SKM-1 treated with dmso at 0.1 percent for 144 hours (cell line): ENCODE measurements at regions not wholly inside any gene's neighbourhood (a gene's known extent, or its start where the extent isn't known, plus 50 kb on each side); places are given as distances from the start of the nearest gene placed in this dataset.
"Not testable (repeated sequence)": the region's sequence is repeated elsewhere in the genome, so short reads cannot be mapped to it uniquely, and the experiment has no call there.

Experiments
- DNase-seq: peaks from one replicate; lab custom pipeline; 2025; ENCODE audit not compliant: unreplicated experiment; lab: John Stamatoyannopoulos, UW

DNA sequence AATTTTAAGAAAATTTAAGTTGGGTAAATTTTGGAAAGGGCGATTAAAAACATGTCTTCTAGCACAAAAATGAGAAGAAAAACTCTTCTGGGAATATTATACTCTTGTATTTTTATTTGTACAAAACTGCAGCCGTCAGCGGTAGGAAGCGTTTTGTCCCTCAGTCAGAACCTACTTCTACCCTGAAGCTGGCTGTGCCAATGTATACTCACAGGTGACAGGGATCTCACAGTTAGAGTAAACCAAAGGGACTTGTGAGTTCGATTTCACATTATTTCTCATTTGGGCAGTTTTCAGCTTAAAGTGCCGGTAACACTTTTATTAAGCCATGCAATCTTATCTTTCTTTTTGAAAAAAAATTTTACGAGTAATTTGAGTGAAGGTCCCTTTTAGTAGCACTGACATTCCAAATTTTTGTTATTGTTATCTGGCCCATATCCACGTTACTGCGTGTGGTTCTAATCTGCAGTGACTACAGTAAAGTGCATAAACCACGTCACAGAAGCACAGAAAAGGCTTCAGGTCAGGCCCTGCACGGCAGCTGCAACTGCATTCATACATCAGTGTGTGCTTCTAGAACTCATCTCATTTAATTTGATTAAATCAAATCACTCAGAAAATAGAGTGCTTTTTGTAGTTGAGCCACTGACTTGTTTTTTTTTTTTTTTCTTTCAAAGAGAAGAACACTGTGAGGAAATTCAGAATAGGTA, 387.3 kb downstream of the LIG4 start:
- no peak for DNase-seq

DNA sequence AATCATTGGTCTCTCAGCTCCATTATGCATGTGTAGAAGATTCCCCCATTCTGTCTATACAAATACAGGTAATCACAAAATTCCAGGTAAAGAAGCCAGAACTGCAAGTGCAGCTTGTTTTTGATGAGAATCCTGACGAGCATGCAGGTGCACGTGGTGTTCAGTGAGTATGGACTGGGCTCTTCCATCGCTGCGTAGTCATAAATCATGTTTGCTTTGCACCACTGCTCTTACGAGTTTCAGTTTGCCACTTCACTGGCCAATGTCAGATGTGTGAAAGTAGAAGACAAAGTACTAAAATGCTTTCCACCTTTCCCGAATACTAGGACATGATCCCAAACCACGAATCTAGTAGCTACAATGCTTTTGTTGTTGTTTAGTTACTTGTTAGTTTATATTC, 390.7 kb downstream of the LIG4 start:
- DNase-seq: no peak

DNA sequence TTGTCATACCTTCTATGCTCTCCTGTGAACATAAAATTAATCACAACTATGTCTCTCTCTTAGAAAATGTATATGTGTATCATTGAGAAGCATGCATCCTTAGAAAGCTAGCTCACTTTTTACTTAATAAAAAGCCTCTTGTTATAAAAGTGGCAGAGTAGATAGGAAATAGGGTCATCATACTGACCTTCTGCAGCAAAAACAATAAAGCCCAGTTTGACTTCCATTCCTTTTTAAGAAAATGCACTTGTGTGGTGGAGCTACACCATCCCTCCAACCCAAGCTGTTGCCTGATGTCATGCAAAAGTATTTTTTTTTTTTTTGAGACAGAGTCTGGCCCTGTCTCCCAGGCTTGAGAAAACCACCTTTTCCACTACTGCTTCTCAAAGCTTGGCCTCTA, 393.3 kb downstream of the LIG4 start:
- no peak for DNase-seq

- DNase-seq: no peak
Measured at GRCh38 chr13:107821492-107821891, 393.8 kb downstream of the LIG4 start.

GRCh38 chr13:107819071-107819470, 396.3 kb downstream of the LIG4 start:
- no peak for DNase-seq

GRCh38 chr13:107817647-107818287, 397.6 kb downstream of the LIG4 start:
- no peak for DNase-seq

- no peak for DNase-seq
Measured at GRCh38 chr13:107812014-107812412, 403.3 kb downstream of the LIG4 start.

DNA sequence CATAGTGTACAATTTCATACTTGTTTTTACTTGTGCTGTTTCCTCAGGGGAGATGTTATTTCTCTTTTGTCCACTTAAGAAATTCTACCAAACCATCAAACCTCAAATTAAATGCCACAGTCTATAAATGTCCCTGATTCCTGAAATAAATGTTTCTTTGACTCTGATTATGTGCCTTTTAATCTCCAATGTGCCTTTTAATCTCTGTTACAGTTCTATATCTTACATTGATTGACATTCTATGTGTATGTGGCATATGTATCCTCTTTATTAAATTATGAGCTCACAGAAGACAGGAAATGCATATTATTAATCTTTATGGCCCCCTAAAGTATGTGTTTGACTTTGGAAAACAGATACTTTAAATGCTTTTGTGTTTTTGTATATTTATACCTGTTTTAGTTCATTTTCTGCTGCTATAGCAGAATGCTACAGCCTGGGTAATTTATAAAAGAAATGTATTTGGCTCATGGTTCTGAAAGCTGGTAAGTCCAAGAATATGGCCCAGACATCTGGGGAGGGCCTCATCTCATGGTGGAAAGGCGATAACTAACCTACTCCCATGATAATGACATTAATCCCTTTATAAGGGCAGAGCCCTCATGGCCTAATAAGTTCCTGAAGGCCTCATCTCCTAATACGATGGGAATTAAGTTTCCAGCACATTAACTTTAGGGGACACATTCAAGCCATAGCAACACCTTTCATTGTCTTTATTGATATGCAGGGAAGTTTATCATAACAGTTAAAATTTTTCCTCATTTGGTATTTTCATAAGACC, 403.9 kb downstream of the LIG4 start:
- no peak for DNase-seq

GRCh38 chr13:107809125-107809524, 406.2 kb downstream of the LIG4 start:
- no peak for DNase-seq

DNA sequence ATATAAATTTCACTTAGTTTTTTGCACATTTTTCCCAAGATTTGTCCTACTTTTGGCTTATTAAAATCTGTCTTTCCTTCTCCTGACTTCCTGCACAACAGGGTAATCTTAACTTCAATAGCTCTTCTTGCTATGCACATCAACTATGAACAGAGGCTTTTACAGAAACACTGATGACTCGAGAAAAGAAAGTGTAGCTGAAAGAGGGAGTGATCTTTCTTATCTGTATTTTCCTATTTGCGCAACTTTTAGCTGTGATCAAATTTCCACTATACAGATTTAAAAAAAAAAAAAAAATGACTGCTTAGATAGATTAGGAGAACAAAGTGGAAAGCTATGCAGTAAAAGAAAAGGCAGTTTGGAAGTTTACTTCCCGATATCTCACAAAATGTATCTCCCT, 406.9 kb downstream of the LIG4 start:
- DNase-seq: no peak

GRCh38 chr13:107807306-107808073, 407.8 kb downstream of the LIG4 start:
- DNase-seq: no peak

DNA sequence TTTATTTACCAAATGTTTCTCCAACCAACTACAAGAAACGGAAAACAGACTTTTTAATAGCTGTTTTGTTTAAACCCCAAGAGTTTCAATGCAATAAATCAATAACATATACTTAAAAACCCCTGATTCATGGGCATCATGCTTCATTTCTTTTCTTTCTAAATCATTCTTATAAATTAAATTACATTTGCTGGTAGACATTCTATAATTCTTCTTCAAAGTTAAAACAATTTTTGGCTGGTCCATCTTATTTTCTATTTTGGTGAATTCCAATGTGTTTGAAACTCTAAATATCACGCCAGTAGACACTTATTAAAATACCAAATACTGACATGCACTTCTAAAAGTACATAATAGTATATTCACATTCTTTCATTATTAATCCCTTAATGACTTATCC, 408.6 kb downstream of the LIG4 start:
- no peak for DNase-seq

- no peak for DNase-seq
Measured at GRCh38 chr13:107803822-107804495, 411.4 kb downstream of the LIG4 start.

DNA sequence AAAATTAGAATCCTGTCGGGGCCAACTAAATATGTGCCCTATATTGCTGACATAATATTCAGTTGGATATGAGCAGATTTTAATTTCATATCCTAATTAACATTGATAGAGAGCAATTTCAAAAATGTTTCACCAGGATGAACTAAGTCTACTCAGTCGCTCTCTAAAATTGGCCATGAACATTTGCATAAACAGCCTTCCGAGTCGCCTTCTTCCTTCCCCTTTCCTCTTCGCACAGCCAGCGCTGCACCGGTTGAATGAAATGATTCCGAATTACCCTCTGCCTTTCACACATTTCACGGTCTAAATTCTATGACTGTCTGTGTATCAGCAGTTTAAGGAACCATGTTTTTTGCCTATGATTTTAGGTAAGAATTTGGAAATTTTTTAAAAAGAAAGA, 413.7 kb downstream of the LIG4 start:
- DNase-seq: no peak

GRCh38 chr13:107799001-107799400, 416.3 kb downstream of the LIG4 start:
- no peak for DNase-seq

DNA sequence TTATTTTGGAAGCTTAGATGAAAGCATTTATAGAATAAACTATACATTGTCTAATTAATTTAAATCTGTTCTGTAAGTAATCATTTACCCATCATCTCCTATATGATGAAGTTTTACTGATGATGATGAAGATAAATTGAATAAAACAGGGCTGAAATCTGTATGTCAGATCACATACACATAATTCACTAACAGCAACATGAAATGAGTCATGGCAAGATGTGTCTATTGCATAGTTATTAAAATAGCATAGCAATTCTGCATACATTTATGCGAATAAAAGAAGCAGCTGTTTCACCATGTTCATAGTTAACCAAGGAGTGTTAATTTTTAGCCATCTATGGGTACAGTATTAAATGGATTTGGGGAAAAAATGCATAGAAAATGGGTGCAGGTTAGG, 424.9 kb downstream of the LIG4 start:
- no peak for DNase-seq

GRCh38 chr13:107788464-107789165, 426.7 kb downstream of the LIG4 start:
- DNase-seq: no peak

GRCh38 chr13:107782646-107783045, 432.7 kb downstream of the LIG4 start:
- DNase-seq: not testable (repeated sequence)

DNA sequence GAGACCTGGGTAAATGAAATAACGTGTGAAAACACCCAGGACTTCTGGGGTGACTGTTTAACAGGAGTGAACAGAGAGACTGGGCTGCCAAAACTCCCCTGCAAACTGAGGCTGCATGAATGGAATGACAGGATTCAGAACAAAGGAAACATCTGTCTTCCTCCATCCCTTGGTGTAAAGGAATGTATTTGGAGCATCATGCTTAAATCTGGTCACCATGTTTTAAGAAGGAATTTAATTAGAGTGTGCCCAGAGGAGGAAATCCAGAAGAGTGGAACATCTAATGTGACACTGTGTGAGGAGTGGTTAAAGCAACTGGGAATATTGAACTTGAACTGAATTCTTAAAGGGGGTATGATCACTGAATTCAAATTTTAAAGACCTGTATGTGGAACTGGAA, 437.2 kb downstream of the LIG4 start:
- DNase-seq: no peak

DNA sequence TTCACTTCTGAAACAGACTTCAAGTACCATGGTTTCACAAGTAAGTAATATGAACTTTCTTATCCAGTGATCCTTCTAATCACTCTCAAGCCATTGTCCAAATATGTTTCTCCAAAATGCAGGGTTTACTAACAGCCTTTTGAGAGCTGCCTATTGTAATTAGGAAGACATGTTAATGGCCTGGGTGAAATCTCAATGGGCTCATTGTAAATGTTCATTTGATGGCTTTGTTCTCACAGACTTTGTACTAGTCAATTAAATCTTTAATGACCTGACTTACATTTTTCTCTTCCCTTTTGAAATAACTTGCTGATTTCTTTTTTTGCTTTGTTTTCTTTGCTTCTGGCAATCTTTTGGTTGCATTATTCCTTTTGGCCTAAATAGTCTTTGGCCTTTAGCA, 444.8 kb downstream of the LIG4 start:
- no peak for DNase-seq
